DOHH2 (cell line): ENCODE measurements at regions not wholly inside any gene's neighbourhood (a gene's known extent, or its start where the extent isn't known, plus 50 kb on each side); places are given as distances from the start of the nearest gene placed in this dataset.

ENCODE experiments used
- H3F3A ChIP-seq: fragments of 200-600 bp; sonication (generic), shearing (Covaris generic); 2 replicates; pipeline ENCODE4 v1.6.0; 2016; ENCODE audit warnings: antibody characterized with exemption, mild to moderate bottlenecking; ENCODE audit not compliant: control insufficient read depth, insufficient read depth
- H3K27ac ChIP-seq: fragments of 200-600 bp; sonication (generic); 2 replicates; pipeline ENCODE4 v1.5.1; 2014; ENCODE audit warnings: low read depth, mild to moderate bottlenecking, low read length, moderate library complexity
- H3K27me3 ChIP-seq: fragments of 200-600 bp; sonication (generic); 2 replicates; pipeline ENCODE4 v1.6.1; 2014; ENCODE audit warnings: mild to moderate bottlenecking, low read length, mixed read lengths; ENCODE audit not compliant: control insufficient read depth
- H3K36me3 ChIP-seq: fragments of 200-600 bp; sonication (generic); 2 replicates; pipeline ENCODE4 v1.6.1; 2014; ENCODE audit warnings: mild to moderate bottlenecking, low read length, moderate library complexity, mixed read lengths; ENCODE audit not compliant: control insufficient read depth
- H3K4me1 ChIP-seq: fragments of 200-600 bp; sonication (generic); 2 replicates; pipeline ENCODE4 v1.6.1; 2014; ENCODE audit warnings: mild to moderate bottlenecking, low read length, mixed read lengths; ENCODE audit not compliant: control insufficient read depth
- H3K4me2 ChIP-seq: fragments of 200-600 bp; sonication (generic); 2 replicates; pipeline ENCODE4 v1.6.0; 2014; ENCODE audit warnings: mild to moderate bottlenecking, low read length, moderate library complexity
- H3K4me3 ChIP-seq: fragments of 200-600 bp; sonication (generic); 2 replicates; pipeline ENCODE4 v1.5.1; 2014; ENCODE audit warnings: mild to moderate bottlenecking, low read length, mixed read lengths
- H3K79me2 ChIP-seq: fragments of 200-600 bp; sonication (generic); 2 replicates; pipeline ENCODE4 v1.6.1; 2014; ENCODE audit warnings: mild to moderate bottlenecking, low read length, mixed read lengths; ENCODE audit not compliant: control insufficient read depth
- H3K9me2 ChIP-seq: fragments of 200-600 bp; sonication (generic); replicated peaks from 2 replicates; pipeline ENCODE4 v1.6.1; 2014; ENCODE audit warnings: mild to moderate bottlenecking, low read length, mixed read lengths; ENCODE audit not compliant: control insufficient read depth
- H3K9me3 ChIP-seq: fragments of 200-600 bp; sonication (generic); 2 replicates; pipeline ENCODE4 v1.6.1; 2014; ENCODE audit warnings: antibody characterized with exemption, low read length, mixed read lengths; ENCODE audit not compliant: control insufficient read depth, insufficient read depth
- H4K20me1 ChIP-seq: fragments of 200-600 bp; sonication (generic); 2 replicates; pipeline ENCODE4 v1.6.0; 2014; ENCODE audit warnings: low read depth, mild to moderate bottlenecking, antibody characterized with exemption, low read length, moderate library complexity; ENCODE audit not compliant: control insufficient read depth, insufficient read depth
- CTCF ChIP-seq: fragments of 200-600 bp; sonication (generic); IDR thresholded peaks from one replicate; pipeline ENCODE4 v1.5.1; 2014; ENCODE audit warnings: antibody characterized with exemption, mild to moderate bottlenecking, low read depth, low read length; ENCODE audit not compliant: poor library complexity, severe bottlenecking
- EZH2phosphoT487 ChIP-seq: fragments of 200-600 bp; sonication (generic); IDR thresholded peaks from 2 replicates; pipeline ENCODE4 v1.6.1; 2017; ENCODE audit warnings: borderline replicate concordance, mild to moderate bottlenecking, antibody characterized with exemption, low read length, moderate library complexity, mixed read lengths

DNA sequence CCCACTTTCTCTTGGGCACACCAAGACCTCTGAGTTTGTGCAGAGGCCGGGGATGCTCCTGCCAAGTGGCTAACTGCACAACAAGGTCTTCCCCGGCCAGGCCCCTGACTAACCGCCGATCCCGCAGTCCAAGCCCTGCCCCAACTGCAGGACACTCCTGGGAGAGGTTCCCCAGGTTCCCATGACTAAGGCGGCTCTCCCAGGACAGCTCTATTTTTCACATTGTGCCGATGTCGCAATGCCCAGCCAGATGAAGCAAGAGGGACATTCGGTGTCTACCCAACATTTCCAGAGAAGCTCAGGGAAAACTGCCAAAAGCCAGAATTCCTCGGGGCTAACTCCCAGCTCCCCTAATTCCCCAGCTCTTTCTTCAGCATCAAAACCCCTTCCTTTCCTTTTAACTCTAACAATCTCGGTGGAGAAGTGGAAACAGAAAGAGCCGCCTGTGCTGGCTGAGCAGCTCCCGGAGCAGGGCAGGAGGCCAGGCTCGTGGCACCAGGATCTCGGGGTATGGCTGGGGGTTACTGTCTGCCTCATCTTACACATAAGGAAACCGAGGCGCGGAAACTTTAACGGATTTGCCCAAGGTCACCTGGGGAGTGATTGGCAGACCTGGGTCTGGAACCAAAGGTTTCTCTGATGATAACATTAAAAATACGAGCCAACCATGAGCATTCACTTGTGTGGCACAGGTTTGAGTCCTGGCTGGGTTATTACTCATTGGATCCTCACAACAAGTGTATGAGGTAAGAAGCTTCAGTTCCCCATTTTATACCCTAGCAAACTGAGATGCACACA, 318.2 kb downstream of the BCL11B start:
- no peaks in the 10 kb centered on the region for H3K79me2 ChIP-seq
- no peaks in the 10 kb centered on the region for H4K20me1 ChIP-seq
- H3K36me3 ChIP-seq = no peaks in the 10 kb centered on the region
- H3F3A ChIP-seq = no peaks in the 10 kb centered on the region
- H3K27ac ChIP-seq = no peak overlapping the region
- no peak for TF ChIP-seq EZH2phosphoT487
- no peak for TF ChIP-seq CTCF
- H3K4me3 ChIP-seq = no peak overlapping the region
- no peaks in the 10 kb centered on the region for H3K4me1 ChIP-seq
- no peaks in the 10 kb centered on the region for H3K9me2 ChIP-seq
- H3K9me3 ChIP-seq = no peaks in the 10 kb centered on the region
- H3K27me3 ChIP-seq = no peaks in the 10 kb centered on the region
- H3K4me2 ChIP-seq = no peak overlapping the region

DNA sequence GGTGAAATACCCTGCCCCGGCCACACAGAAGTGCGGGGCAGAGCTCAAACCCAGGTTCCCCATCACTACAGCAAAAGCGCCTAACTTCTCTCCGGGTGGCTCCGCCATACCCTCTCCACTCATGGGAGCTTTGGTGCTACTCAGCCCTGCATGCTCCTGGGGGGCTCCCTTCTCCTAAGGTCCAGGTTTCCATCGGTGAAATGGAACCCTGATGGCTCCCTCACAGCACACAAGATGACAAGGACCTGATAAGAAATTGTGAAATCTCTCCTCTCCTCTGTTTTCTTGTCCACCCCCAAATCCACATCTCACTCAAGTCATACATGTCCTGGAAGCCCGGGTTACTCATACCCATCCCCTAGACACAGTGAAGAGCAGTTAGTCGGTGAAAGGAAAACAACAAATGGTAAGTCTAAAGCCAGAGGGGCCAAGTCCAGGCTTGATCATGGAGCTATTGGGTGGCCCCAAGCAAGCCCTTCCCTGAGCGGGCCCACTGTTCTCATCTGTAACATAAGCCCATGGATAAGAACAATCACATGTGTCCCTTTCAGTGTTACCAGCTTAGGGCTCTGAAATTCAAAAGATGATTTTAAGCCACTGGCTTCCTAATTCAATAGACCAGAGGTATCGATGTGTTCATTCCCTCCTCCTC, 317.5 kb downstream of the BCL11B start:
- Histone ChIP-seq H4K20me1 (no peaks in the 10 kb centered on the region), H3K27me3 (no peaks in the 10 kb centered on the region), H3K4me2 (no peak overlapping the region), H3K9me2 (no peaks in the 10 kb centered on the region), H3K9me3 (no peaks in the 10 kb centered on the region), H3K4me3 (no peak overlapping the region), H3K79me2 (no peaks in the 10 kb centered on the region), H3F3A (no peaks in the 10 kb centered on the region), H3K27ac (no peak overlapping the region), H3K36me3 (no peaks in the 10 kb centered on the region), H3K4me1 (no peaks in the 10 kb centered on the region)
- TF ChIP-seq EZH2phosphoT487 (no peak), CTCF (no peak)

GRCh38 chr14:98955036-98955740, 316.8 kb downstream of the BCL11B start:
- Histone ChIP-seq H3K79me2 (no peaks in the 10 kb centered on the region), H3K9me2 (no peaks in the 10 kb centered on the region), H3K27ac (no peak overlapping the region), H3F3A (no peaks in the 10 kb centered on the region), H3K36me3 (no peaks in the 10 kb centered on the region), H3K9me3 (no peaks in the 10 kb centered on the region), H4K20me1 (no peaks in the 10 kb centered on the region), H3K4me3 (no peak overlapping the region), H3K4me2 (no peak overlapping the region), H3K4me1 (no peaks in the 10 kb centered on the region), H3K27me3 (no peaks in the 10 kb centered on the region)
- TF ChIP-seq EZH2phosphoT487 (no peak), CTCF (no peak)
